HepG2 (cell line): ENCODE measurements at regions not wholly inside any gene's neighbourhood (a gene's known extent, or its start where the extent isn't known, plus 50 kb on each side); places are given as distances from the start of the nearest gene placed in this dataset.

Experiments
- IKZF4 ChIP-seq: sonication (generic); formaldehyde crosslinking; IDR thresholded peaks from 2 replicates; pipeline ENCODE4 v1.5.1; 2020; ENCODE audit warnings: borderline replicate concordance, mild to moderate bottlenecking, low read depth, missing genetic modification reagents; ENCODE audit errors: not compliant biosample characterization
- NFE2L2 ChIP-seq: fragments of 150-350 bp; IDR thresholded peaks from 2 replicates; pipeline ENCODE4 v1.6.1; 2014; ENCODE audit warnings: low read length
- PHF20 ChIP-seq: sonication (generic); formaldehyde crosslinking; IDR thresholded peaks from 2 replicates; pipeline ENCODE4 v1.5.0; 2020; ENCODE audit warnings: mild to moderate bottlenecking, missing genetic modification reagents
- RFXANK ChIP-seq: IDR thresholded peaks from 2 replicates; pipeline ENCODE4 v1.6.1; 2016
- SRSF4 ChIP-seq: fragments of 200-400 bp; formaldehyde crosslinking; IDR thresholded peaks from one replicate; pipeline ENCODE4 v1.6.1; 2018; ENCODE audit warnings: mild to moderate bottlenecking, low read depth, low read length, moderate library complexity; ENCODE audit not compliant: poor library complexity, severe bottlenecking
- SRSF9 ChIP-seq: fragments of 200-400 bp; formaldehyde crosslinking; IDR thresholded peaks from 2 replicates; pipeline ENCODE4 v1.6.1; 2018; ENCODE audit warnings: borderline replicate concordance, mild to moderate bottlenecking, low read depth, low read length; ENCODE audit not compliant: insufficient read depth, poor library complexity, severe bottlenecking
- TFE3 ChIP-seq: IDR thresholded peaks from 2 replicates; pipeline ENCODE4 v1.6.1; 2016
- ZBTB40 ChIP-seq, 2 experiments: fragments of 450-650 bp in 1 of 2; sonication (generic) in 1 of 2; formaldehyde crosslinking in 1 of 2; IDR thresholded peaks; 2 replicates each; pipeline versions ENCODE4 v1.6.1 to v1.8.0; 2016 to 2022; ENCODE audit warnings: antibody characterized with exemption in 1 of 2, mild to moderate bottlenecking in 1 of 2, missing genetic modification reagents in 1 of 2
- TF ChIP-seq, protein P1 (sequence below): sonication (generic); formaldehyde crosslinking; IDR thresholded peaks from 2 replicates; pipeline ENCODE4 v1.5.0; 2020; ENCODE audit warnings: mild to moderate bottlenecking, missing genetic modification reagents
- TF ChIP-seq, protein P2 (sequence below): sonication (generic); formaldehyde crosslinking; IDR thresholded peaks from 2 replicates; pipeline ENCODE4 v1.5.0; 2020; ENCODE audit warnings: missing genetic modification reagents

- TF ChIP-seq ZBTB40 (IDR thresholded peaks at IDR 0.05): no peak
- no peak for TF ChIP-seq ZBTB40 (CRISPR knock-in tag; IDR thresholded peaks at IDR 0.05)
- no peak for TF ChIP-seq SRSF4
- TF ChIP-seq PHF20 (CRISPR knock-in tag): no peak
- no peak for TF ChIP-seq IKZF4
- TF ChIP-seq TFE3 (CRISPR knock-in tag): no peak
- TF ChIP-seq, protein P1, sequence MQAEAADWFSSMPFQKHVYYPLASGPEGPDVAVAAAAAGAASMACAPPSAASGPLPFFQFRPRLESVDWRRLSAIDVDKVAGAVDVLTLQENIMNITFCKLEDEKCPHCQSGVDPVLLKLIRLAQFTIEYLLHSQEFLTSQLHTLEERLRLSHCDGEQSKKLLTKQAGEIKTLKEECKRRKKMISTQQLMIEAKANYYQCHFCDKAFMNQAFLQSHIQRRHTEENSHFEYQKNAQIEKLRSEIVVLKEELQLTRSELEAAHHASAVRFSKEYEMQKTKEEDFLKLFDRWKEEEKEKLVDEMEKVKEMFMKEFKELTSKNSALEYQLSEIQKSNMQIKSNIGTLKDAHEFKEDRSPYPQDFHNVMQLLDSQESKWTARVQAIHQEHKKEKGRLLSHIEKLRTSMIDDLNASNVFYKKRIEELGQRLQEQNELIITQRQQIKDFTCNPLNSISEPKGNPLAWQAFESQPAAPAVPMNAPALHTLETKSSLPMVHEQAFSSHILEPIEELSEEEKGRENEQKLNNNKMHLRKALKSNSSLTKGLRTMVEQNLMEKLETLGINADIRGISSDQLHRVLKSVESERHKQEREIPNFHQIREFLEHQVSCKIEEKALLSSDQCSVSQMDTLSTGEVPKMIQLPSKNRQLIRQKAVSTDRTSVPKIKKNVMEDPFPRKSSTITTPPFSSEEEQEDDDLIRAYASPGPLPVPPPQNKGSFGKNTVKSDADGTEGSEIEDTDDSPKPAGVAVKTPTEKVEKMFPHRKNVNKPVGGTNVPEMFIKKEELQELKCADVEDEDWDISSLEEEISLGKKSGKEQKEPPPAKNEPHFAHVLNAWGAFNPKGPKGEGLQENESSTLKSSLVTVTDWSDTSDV (CRISPR knock-in tag): no peak
- TF ChIP-seq RFXANK: no peak
- TF ChIP-seq, protein P2, sequence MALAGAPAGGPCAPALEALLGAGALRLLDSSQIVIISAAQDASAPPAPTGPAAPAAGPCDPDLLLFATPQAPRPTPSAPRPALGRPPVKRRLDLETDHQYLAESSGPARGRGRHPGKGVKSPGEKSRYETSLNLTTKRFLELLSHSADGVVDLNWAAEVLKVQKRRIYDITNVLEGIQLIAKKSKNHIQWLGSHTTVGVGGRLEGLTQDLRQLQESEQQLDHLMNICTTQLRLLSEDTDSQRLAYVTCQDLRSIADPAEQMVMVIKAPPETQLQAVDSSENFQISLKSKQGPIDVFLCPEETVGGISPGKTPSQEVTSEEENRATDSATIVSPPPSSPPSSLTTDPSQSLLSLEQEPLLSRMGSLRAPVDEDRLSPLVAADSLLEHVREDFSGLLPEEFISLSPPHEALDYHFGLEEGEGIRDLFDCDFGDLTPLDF (CRISPR knock-in tag): no peak
- no peak for TF ChIP-seq NFE2L2
- no peak for TF ChIP-seq SRSF9
Measured at GRCh38 chr3:86733257-86733656, 257.7 kb downstream of the VGLL3 start (continued).
